GM21529 (cell line): ENCODE measurements at regions not wholly inside any gene's neighbourhood (a gene's known extent, or its start where the extent isn't known, plus 50 kb on each side); places are given as distances from the start of the nearest gene placed in this dataset.
"Not testable (repeated sequence)": the region's sequence is repeated elsewhere in the genome, so short reads cannot be mapped to it uniquely, and the experiment has no call there.

Experiments
- ATAC-seq: cut with Tn5 transposase; IDR thresholded peaks from one replicate; pipeline ENCODE4 v1.9.1; 2021; ENCODE audit not compliant: unreplicated experiment

GRCh38 chr13:72586518-72586917 is 140.9 kb downstream of the MZT1 start:
- no peak for ATAC-seq

- ATAC-seq: no peak
These were observed 142.2 kb downstream of the MZT1 start for GRCh38 chr13:72585254-72585653.

GRCh38 chr13:72571191-72571590 is 156.2 kb downstream of the MZT1 start:
- ATAC-seq: no peak

GRCh38 chr13:72570019-72570418 is 157.4 kb downstream of the MZT1 start:
- no peak for ATAC-seq

GRCh38 chr13:72567566-72567965 is 159.9 kb downstream of the MZT1 start:
- no peak for ATAC-seq

GRCh38 chr13:72566526-72566925 is 160.9 kb downstream of the MZT1 start:
- no peak for ATAC-seq

- ATAC-seq: no peak
These were observed 161.5 kb downstream of the MZT1 start for GRCh38 chr13:72565893-72566292.

GRCh38 chr13:72562686-72563085 is 164.7 kb downstream of the MZT1 start:
- ATAC-seq: no peak

GRCh38 chr13:72561791-72562190 is 165.6 kb downstream of the MZT1 start:
- no peak for ATAC-seq

- ATAC-seq: no peak
These were observed 167.7 kb downstream of the MZT1 start for GRCh38 chr13:72559716-72560115.

GRCh38 chr13:72556945-72557344 is 170.5 kb downstream of the MZT1 start:
- ATAC-seq: no peak

GRCh38 chr13:72555601-72556000 is 171.8 kb downstream of the MZT1 start:
- ATAC-seq: no peak

GRCh38 chr13:72552731-72553130 is 174.7 kb downstream of the MZT1 start:
- ATAC-seq: no peak

GRCh38 chr13:72545895-72546294 is 181.5 kb downstream of the MZT1 start:
- not testable (repeated sequence) for ATAC-seq

GRCh38 chr13:72545030-72545719 is 182.3 kb downstream of the MZT1 start:
- ATAC-seq: no peak

GRCh38 chr13:72544042-72544441 is 183.4 kb downstream of the MZT1 start:
- no peak for ATAC-seq

GRCh38 chr13:72542241-72542640 is 185.2 kb downstream of the MZT1 start:
- no peak for ATAC-seq

- ATAC-seq: no peak
These were observed 185.8 kb downstream of the MZT1 start for GRCh38 chr13:72541674-72542073.

- ATAC-seq: no peak
These were observed 186.5 kb downstream of the MZT1 start for GRCh38 chr13:72540881-72541280.

- ATAC-seq: no peak
These were observed 187.5 kb downstream of the MZT1 start for GRCh38 chr13:72539925-72540324.

- no peak for ATAC-seq
These were observed 189.6 kb downstream of the MZT1 start for GRCh38 chr13:72537782-72538181.

GRCh38 chr13:72537395-72537780 is 190.0 kb downstream of the MZT1 start:
- ATAC-seq: no peak

- ATAC-seq: no peak
These were observed 190.6 kb downstream of the MZT1 start for GRCh38 chr13:72536714-72537394.
